HEK293 (cell line): ENCODE measurements at regions not wholly inside any gene's neighbourhood (a gene's known extent, or its start where the extent isn't known, plus 50 kb on each side); places are given as distances from the start of the nearest gene placed in this dataset.

ENCODE experiments used
- CTCF ChIA-PET: fragments of 350-600 bp; formaldehyde crosslinking; extraction: SDS; loops from one replicate; lab custom pipeline; 2021; ENCODE audit warnings: antibody characterized with exemption; lab: Yijun Ruan, JAX
- POLR2A ChIA-PET: fragments of 300-600 bp; formaldehyde crosslinking; extraction: SDS; loops from one replicate; lab custom pipeline; 2020; ENCODE audit warnings: antibody characterized with exemption, inconsistent platforms; lab: Yijun Ruan, JAX
- H3K27ac ChIP-seq: fragments of 200-500 bp; sonication (Bioruptor generic); 2 replicates; pipeline ENCODE4 v1.5.1; 2014; ENCODE audit warnings: low read depth, low read length, control low read depth, inconsistent platforms; ENCODE audit errors: extremely low read depth
- H3K36me3 ChIP-seq, 2 experiments: fragments of 200-500 bp in 1 of 2; sonication (Bioruptor generic) in 1 of 2; 1 replicate in 1 of 2; 2 replicates in 1 of 2; pipeline ENCODE4 v1.5.1; 2014 to 2017; ENCODE audit warnings: inconsistent platforms in 2 of 2, low read length in 2 of 2; ENCODE audit not compliant: control insufficient read depth in 2 of 2, insufficient read depth in 1 of 2
- H3K4me1 ChIP-seq: fragments of 200-500 bp; sonication (Bioruptor generic); 2 replicates; pipeline ENCODE4 v1.5.1; 2014; ENCODE audit warnings: mild to moderate bottlenecking, low read length, inconsistent platforms; ENCODE audit not compliant: control insufficient read depth, insufficient read depth
- H3K4me3 ChIP-seq: 2 replicates; pipeline ENCODE4 v1.5.1; 2011; ENCODE audit warnings: low read depth, mild to moderate bottlenecking, control low read depth, low read length, moderate library complexity
- H3K9me3 ChIP-seq: fragments of 200-500 bp; sonication (Bioruptor generic); 2 replicates; pipeline ENCODE4 v1.5.1; 2014; ENCODE audit warnings: low read depth, low read length, inconsistent platforms; ENCODE audit not compliant: control insufficient read depth, insufficient read depth
- BCL11A ChIP-seq: fragments of 450-650 bp; formaldehyde crosslinking; IDR thresholded peaks from 2 replicates; pipeline ENCODE4 v1.5.1; 2016; ENCODE audit warnings: low read depth, missing biosample characterization, missing genetic modification characterization
- ELK4 ChIP-seq: IDR thresholded peaks from 2 replicates; pipeline ENCODE4 v1.6.1; 2011; ENCODE audit warnings: mild to moderate bottlenecking, low read depth, low read length, borderline replicate concordance
- HOXA7 ChIP-seq: sonication (generic); formaldehyde crosslinking; IDR thresholded peaks from 2 replicates; pipeline ENCODE4 v1.8.1; 2022; ENCODE audit warnings: missing genetic modification reagents, borderline replicate concordance
- HOXD13 ChIP-seq: sonication (generic); formaldehyde crosslinking; IDR thresholded peaks from 2 replicates; pipeline ENCODE4 v1.8.0; 2022; ENCODE audit warnings: missing genetic modification reagents, borderline replicate concordance
- RBAK ChIP-seq: fragments of 450-650 bp; formaldehyde crosslinking; IDR thresholded peaks from 2 replicates; pipeline ENCODE4 v1.5.1; 2016; ENCODE audit warnings: missing biosample characterization, missing genetic modification characterization
- REPIN1 ChIP-seq: fragments of 450-650 bp; formaldehyde crosslinking; IDR thresholded peaks from 2 replicates; pipeline ENCODE4 v1.5.1; 2017; ENCODE audit warnings: missing biosample characterization, missing genetic modification characterization, low read depth
- YY2 ChIP-seq: fragments of 450-650 bp; formaldehyde crosslinking; IDR thresholded peaks from 2 replicates; pipeline ENCODE4 v1.5.1; 2016; ENCODE audit warnings: missing biosample characterization, missing genetic modification characterization
- ZBTB20 ChIP-seq: fragments of 450-650 bp; formaldehyde crosslinking; IDR thresholded peaks from 2 replicates; pipeline ENCODE4 v1.5.1; 2016; ENCODE audit warnings: missing biosample characterization, missing genetic modification characterization
- ZBTB6 ChIP-seq: fragments of 450-650 bp; formaldehyde crosslinking; IDR thresholded peaks from 2 replicates; pipeline ENCODE4 v1.5.1; 2017; ENCODE audit warnings: missing biosample characterization, missing genetic modification characterization
- ZBTB8A ChIP-seq: fragments of 450-650 bp; formaldehyde crosslinking; IDR thresholded peaks from 2 replicates; pipeline ENCODE4 v1.5.1; 2016; ENCODE audit warnings: missing biosample characterization, missing genetic modification characterization
- ZIC2 ChIP-seq: fragments of 450-650 bp; formaldehyde crosslinking; IDR thresholded peaks from 2 replicates; pipeline ENCODE4 v1.5.1; 2016; ENCODE audit warnings: missing biosample characterization, missing genetic modification characterization
- ZNF146 ChIP-seq: fragments of 450-650 bp; formaldehyde crosslinking; IDR thresholded peaks from 2 replicates; pipeline ENCODE4 v1.5.1; 2016; ENCODE audit warnings: missing biosample characterization, missing genetic modification characterization
- ZNF266 ChIP-seq: fragments of 450-650 bp; formaldehyde crosslinking; IDR thresholded peaks from 2 replicates; pipeline ENCODE4 v1.5.1; 2016; ENCODE audit warnings: missing biosample characterization, missing genetic modification characterization, low read depth
- ZNF311 ChIP-seq: fragments of 450-650 bp; formaldehyde crosslinking; IDR thresholded peaks from 2 replicates; pipeline ENCODE4 v1.5.1; 2017; ENCODE audit warnings: missing biosample characterization, missing genetic modification characterization, borderline replicate concordance
- ZNF404 ChIP-seq: fragments of 450-650 bp; formaldehyde crosslinking; IDR thresholded peaks from 2 replicates; pipeline ENCODE4 v1.5.1; 2017; ENCODE audit warnings: missing biosample characterization, missing genetic modification characterization
- ZNF513 ChIP-seq: fragments of 450-650 bp; IDR thresholded peaks from 2 replicates; pipeline ENCODE4 v1.5.1; 2018; ENCODE audit warnings: missing biosample characterization, missing genetic modification characterization
- ZNF529 ChIP-seq: fragments of 450-650 bp; formaldehyde crosslinking; IDR thresholded peaks from 2 replicates; pipeline ENCODE4 v1.5.1; 2017; ENCODE audit warnings: missing genetic modification characterization, missing biosample characterization; ENCODE audit not compliant: insufficient replicate concordance
- ZNF555 ChIP-seq: fragments of 450-650 bp; formaldehyde crosslinking; conservative IDR thresholded peaks from 2 replicates; pipeline ENCODE4 v1.5.1; 2017; ENCODE audit warnings: missing biosample characterization, mild to moderate bottlenecking, missing genetic modification characterization, inconsistent platforms
- ZNF558 ChIP-seq: fragments of 450-650 bp; formaldehyde crosslinking; IDR thresholded peaks from 2 replicates; pipeline ENCODE4 v1.5.1; 2016; ENCODE audit warnings: missing biosample characterization, missing genetic modification characterization
- ZNF600 ChIP-seq: fragments of 450-650 bp; formaldehyde crosslinking; IDR thresholded peaks from 2 replicates; pipeline ENCODE4 v1.5.1; 2016; ENCODE audit warnings: missing biosample characterization, missing genetic modification characterization
- ZNF777 ChIP-seq: fragments of 450-650 bp; formaldehyde crosslinking; IDR thresholded peaks from 2 replicates; pipeline ENCODE4 v1.5.1; 2017; ENCODE audit warnings: missing biosample characterization, missing genetic modification characterization, borderline replicate concordance
- ZSCAN16 ChIP-seq: fragments of 450-650 bp; formaldehyde crosslinking; IDR thresholded peaks from 2 replicates; pipeline ENCODE4 v1.5.1; 2016; ENCODE audit warnings: missing biosample characterization, missing genetic modification characterization

DNA sequence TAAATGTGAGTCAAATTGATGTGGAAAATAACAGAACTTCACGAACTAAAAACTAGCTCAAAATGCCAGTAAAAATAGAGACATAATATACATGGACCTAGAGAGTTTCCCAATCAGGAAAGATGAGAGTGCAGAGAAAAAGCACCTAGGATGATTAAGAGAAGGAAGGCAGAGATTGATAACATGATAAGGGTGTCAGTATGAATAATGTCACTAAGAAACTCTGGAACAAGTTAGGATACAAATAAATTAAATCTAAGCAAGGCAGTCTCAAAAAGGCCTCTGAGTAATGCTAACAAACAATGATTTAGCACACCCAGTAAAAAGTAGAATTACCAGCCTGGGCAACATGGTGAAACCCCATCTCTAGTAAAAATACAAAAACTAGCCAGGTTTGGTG lies 304.7 kb upstream of the DPPA4 start:
- Histone ChIP-seq H3K4me3 (no peak overlapping the region), H3K36me3 (no peaks in the 10 kb centered on the region), H3K4me1 (no peaks in the 10 kb centered on the region), H3K9me3 (no peaks in the 10 kb centered on the region), H3K27ac (no peak overlapping the region)
- no peak for TF ChIP-seq ELK4
- TF ChIP-seq ZSCAN16 (tag by site-specific recombination), result no peak
- no peak for TF ChIP-seq ZBTB8A (tag by site-specific recombination)
- TF ChIP-seq HOXA7 (CRISPR knock-in tag), result no peak
- no peak for TF ChIP-seq YY2 (tag by site-specific recombination)
- no peak for TF ChIP-seq ZNF513 (tag by site-specific recombination)
- TF ChIP-seq ZNF529 (tag by site-specific recombination), result no peak
- TF ChIP-seq ZNF266 (tag by site-specific recombination), result no peak
- TF ChIP-seq ZBTB20 (tag by site-specific recombination), result no peak
- TF ChIP-seq ZNF600, result no peak
- no peak for TF ChIP-seq ZNF555 (tag by site-specific recombination)
- no peak for TF ChIP-seq ZNF404 (tag by site-specific recombination)
- no peak for TF ChIP-seq ZNF311 (tag by site-specific recombination)
- no peak for TF ChIP-seq HOXD13 (CRISPR knock-in tag)
- TF ChIP-seq REPIN1 (tag by site-specific recombination), result no peak
- TF ChIP-seq ZIC2, result no peak
- TF ChIP-seq ZNF146 (tag by site-specific recombination), result no peak
- ChIA-PET CTCF (no interaction called here), POLR2A (no interaction called here)

DNA sequence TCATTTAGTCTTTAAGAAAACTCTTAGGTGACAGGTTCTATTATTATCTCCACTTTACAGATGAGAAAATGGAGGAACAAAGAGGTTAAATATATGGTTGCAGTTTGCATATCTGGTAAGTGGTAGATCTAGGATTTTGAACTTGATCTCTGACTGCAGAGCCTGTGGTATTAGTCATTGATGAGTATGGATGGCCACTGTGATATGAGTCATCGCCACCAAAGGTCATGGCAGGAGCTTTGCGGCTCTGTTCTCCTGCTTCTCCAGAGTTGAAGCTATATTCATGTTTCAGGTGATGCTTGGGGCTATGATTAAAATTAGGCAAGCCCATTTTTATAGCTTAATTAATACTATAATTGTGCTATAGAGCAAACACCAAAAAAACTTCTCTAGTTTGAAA lies 306.2 kb upstream of the DPPA4 start:
- H3K4me1 ChIP-seq, result no peaks in the 10 kb centered on the region
- no peaks in the 10 kb centered on the region for H3K9me3 ChIP-seq
- H3K36me3 ChIP-seq, result no peaks in the 10 kb centered on the region
- no peak overlapping the region for H3K4me3 ChIP-seq
- TF ChIP-seq ZNF558, result no peak
- TF ChIP-seq ZBTB8A (tag by site-specific recombination), result no peak
- TF ChIP-seq ZBTB6, result no peak
- TF ChIP-seq RBAK (tag by site-specific recombination), result no peak
- no peak for TF ChIP-seq BCL11A
- TF ChIP-seq ZNF777 (tag by site-specific recombination), result no peak
- TF ChIP-seq, all 188 proteins: peak for 0
- POLR2A ChIA-PET, result no interaction called here
- CTCF ChIA-PET, result no interaction called here
- H3K27ac ChIP-seq, result no peak overlapping the region
